ENCODE measurements at regions not wholly inside any gene's neighbourhood (a gene's known extent, or its start where the extent isn't known, plus 50 kb on each side); places are given as distances from the start of the nearest gene placed in this dataset.

DNA sequence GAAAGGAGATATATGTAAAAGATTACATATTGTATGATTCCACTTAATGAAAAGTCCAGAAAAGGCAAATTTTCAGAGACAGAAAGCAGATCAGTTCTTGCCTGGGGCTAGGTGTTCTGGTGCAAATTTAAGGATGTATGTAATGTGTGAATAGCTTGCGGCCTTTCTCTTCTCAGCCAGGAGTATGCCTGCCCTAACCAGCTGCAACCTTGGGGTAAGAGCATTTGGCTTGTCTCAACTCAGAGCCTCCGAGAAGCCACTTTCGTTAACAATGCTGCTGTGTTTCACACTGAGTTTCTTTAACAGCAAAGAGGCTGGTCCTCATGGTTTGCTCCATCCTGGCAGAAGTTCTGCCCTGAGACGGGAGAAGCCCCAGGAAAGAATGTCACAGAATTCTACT lies 102.7 kb downstream of the SPCS3 start:
- Mint-ChIP-seq H3K4me3 (no peak overlapping the region), H3K4me1 (no peaks in the 10 kb centered on the region), H3K27ac (no peak overlapping the region), H3K27me3 (ENCODE audit: low read depth) (peaks cover 2% of the 10 kb centered on the region), H3K36me3 (no peaks in the 10 kb centered on the region), H3K9me3 (no peaks in the 10 kb centered on the region)
- TF ChIP-seq, protein P1, sequence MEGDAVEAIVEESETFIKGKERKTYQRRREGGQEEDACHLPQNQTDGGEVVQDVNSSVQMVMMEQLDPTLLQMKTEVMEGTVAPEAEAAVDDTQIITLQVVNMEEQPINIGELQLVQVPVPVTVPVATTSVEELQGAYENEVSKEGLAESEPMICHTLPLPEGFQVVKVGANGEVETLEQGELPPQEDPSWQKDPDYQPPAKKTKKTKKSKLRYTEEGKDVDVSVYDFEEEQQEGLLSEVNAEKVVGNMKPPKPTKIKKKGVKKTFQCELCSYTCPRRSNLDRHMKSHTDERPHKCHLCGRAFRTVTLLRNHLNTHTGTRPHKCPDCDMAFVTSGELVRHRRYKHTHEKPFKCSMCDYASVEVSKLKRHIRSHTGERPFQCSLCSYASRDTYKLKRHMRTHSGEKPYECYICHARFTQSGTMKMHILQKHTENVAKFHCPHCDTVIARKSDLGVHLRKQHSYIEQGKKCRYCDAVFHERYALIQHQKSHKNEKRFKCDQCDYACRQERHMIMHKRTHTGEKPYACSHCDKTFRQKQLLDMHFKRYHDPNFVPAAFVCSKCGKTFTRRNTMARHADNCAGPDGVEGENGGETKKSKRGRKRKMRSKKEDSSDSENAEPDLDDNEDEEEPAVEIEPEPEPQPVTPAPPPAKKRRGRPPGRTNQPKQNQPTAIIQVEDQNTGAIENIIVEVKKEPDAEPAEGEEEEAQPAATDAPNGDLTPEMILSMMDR (IDR thresholded peaks at IDR 0.05; ENCODE audit: unreplicated experiment), result no peak
- DNase-seq (ENCODE audit: low spot score in 2 of 2, unreplicated experiment in 2 of 2), result no peak

DNA sequence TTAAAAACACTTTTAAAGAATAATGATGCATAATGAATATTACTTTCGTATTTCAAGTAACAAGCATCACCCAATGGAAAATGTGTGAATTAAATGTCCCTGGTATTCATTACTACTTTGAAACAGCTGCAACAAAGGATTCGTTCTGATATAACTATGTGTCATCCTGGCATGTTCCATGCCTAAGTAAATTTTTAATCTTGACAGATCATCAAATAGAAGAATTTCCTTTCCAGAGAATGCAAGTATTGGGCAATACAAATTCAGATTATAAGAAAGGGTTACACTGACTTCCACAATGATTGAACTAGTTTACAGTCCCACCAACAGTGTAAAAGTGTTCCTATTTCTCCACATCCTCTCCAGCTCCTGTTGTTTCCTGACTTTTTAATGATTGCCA lies 105.3 kb downstream of the SPCS3 start:
- no peaks in the 10 kb centered on the region for H3K9me3 Mint-ChIP-seq
- no peak for DNase-seq (ENCODE audit: low spot score in 2 of 2, unreplicated experiment in 2 of 2)
- H3K4me1 Mint-ChIP-seq, result no peaks in the 10 kb centered on the region
- H3K36me3 Mint-ChIP-seq, result no peaks in the 10 kb centered on the region
- H3K27me3 Mint-ChIP-seq (ENCODE audit: low read depth), result peaks cover 2% of the 10 kb centered on the region
- no peak overlapping the region for H3K27ac Mint-ChIP-seq
- TF ChIP-seq, protein P1 (IDR thresholded peaks at IDR 0.05; ENCODE audit: unreplicated experiment), result no peak
- no peak overlapping the region for H3K4me3 Mint-ChIP-seq

DNA sequence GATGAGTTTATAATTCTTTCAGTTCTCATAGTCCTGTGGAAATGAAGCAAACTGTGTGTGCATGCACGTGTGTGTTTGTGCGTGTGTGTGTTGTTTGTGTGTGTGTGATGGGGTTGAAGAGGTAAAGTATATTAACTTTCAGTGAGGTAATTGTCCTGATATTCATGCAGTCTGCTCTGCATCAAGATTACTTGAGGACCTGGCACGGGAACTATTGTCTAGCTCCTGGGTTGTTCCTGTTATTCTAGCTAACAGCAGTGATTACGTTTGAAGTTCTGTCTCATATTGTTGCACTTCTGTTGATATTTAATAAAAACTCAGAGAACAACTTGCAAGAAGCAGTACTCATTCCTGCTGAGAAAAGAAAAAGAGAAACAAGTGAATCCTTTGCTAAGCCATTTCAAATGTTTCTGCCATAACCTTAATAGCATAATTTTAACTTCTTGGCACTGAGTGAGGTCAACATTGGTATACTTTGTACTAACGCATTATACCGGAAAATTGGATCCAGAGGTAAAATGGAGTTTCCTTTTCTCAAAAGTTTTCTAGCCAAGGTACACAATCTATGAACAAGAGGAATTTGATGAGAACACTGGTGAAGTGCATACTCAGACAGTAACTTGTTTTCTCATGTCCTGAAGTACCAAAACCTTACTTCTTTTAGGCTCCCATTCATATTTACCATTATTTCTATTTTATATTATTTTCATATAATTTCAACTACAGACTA lies 113.2 kb downstream of the SPCS3 start:
- no peaks in the 10 kb centered on the region for H3K9me3 Mint-ChIP-seq
- DNase-seq (ENCODE audit: low spot score in 2 of 2, unreplicated experiment in 2 of 2), result no peak
- H3K4me1 Mint-ChIP-seq, result peaks cover 2% of the 10 kb centered on the region
- H3K4me3 Mint-ChIP-seq, result no peak overlapping the region
- TF ChIP-seq, protein P1 (IDR thresholded peaks at IDR 0.05; ENCODE audit: unreplicated experiment), result no peak
- peaks cover 41% of the 10 kb centered on the region for H3K27me3 Mint-ChIP-seq (ENCODE audit: low read depth)
- H3K27ac Mint-ChIP-seq, result no peak overlapping the region
- no peaks in the 10 kb centered on the region for H3K36me3 Mint-ChIP-seq

DNA sequence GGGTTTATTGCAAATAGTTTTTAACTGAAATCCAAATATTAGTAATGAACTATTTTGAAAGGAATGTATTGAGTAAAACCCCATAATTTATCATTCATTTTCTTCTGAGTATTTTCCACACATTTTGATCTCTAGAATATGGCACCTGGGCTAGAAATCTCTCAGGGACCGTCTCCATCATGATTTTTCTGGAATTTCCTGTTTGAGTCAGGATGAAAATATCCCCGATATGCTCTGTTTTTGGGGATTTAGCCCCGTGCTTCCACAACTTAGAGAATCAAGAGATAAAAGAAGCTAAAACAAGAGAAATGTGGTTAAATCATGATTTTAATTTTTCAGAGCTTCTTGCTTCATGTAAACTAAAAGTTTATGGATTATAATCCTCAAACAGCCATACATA lies 114.2 kb downstream of the SPCS3 start:
- DNase-seq (ENCODE audit: low spot score in 2 of 2, unreplicated experiment in 2 of 2), result no peak
- Mint-ChIP-seq H3K4me3 (no peak overlapping the region), H3K36me3 (no peaks in the 10 kb centered on the region), H3K4me1 (peaks cover 2% of the 10 kb centered on the region), H3K9me3 (no peaks in the 10 kb centered on the region), H3K27me3 (ENCODE audit: low read depth) (peaks cover 48% of the 10 kb centered on the region), H3K27ac (no peak overlapping the region)
- TF ChIP-seq, protein P1 (IDR thresholded peaks at IDR 0.05; ENCODE audit: unreplicated experiment), result no peak

DNA sequence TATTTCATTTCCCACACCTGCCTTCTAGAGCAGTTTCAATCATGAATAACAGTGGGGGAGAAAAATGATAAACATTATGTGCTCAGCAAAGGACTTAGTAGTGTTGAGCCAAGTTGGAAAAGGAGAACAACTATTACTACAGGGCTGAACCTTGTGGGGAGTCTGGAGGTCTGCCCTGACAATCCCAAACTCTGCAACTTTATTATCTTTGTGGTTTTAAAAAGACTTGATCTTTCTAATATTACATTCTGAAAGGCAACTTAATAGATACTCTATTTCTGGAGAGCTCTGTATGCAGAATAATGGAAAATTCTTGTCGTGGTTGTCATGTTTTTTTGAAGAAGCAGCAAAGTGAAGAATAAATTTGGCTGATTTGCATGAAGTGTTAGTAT lies 116.1 kb downstream of the SPCS3 start:
- no peak overlapping the region for H3K27ac Mint-ChIP-seq
- TF ChIP-seq, protein P1 (IDR thresholded peaks at IDR 0.05; ENCODE audit: unreplicated experiment), result no peak
- no peaks in the 10 kb centered on the region for H3K9me3 Mint-ChIP-seq
- H3K4me3 Mint-ChIP-seq, result no peak overlapping the region
- no peak for DNase-seq (ENCODE audit: low spot score in 2 of 2, unreplicated experiment in 2 of 2)
- H3K27me3 Mint-ChIP-seq (ENCODE audit: low read depth), result peaks cover 40% of the 10 kb centered on the region
- H3K4me1 Mint-ChIP-seq, result peaks cover 2% of the 10 kb centered on the region
- no peaks in the 10 kb centered on the region for H3K36me3 Mint-ChIP-seq
